ENCODE measurements at regions not wholly inside any gene's neighbourhood (a gene's known extent, or its start where the extent isn't known, plus 50 kb on each side); places are given as distances from the start of the nearest gene placed in this dataset.

DNA sequence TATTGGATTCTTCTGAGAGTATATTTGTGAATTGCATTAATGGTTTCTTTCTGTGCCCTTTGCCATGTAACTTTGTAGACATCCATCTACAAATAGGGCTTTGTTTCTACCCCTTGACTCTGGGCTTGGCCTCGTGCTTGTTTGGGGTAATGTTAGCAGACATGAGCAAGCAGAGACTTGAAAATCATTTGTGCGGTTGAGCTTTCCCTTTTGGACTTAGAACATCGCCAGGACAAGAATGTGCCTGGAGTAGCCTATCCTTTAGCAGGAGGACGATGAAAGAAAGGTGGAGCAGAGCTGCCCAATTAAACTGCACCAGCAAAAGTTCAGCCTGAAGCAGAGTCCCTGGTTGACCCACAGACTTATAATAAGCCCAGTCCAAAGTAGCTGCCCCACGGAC is 785.9 kb downstream of the EPHA4 start:
- Histone ChIP-seq H3K27ac (no peak overlapping the region), H3K36me3 (no peaks in the 10 kb centered on the region), H3K4me3 (no peak overlapping the region), H3K9me3 (no peaks in the 10 kb centered on the region), H3K4me1 (no peaks in the 10 kb centered on the region), H3K27me3 (replicated peaks in 1 of 7) (no peaks in the 10 kb centered on the region)
- 81 to 91% (median 87%) methylated on average over 5 of the region's 5 CpGs for WGBS, 5 donors
- intact Hi-C loops (cut with DNase I; ENCODE audit: low total_unique reads): no loop called here
- TF ChIP-seq, protein P1, sequence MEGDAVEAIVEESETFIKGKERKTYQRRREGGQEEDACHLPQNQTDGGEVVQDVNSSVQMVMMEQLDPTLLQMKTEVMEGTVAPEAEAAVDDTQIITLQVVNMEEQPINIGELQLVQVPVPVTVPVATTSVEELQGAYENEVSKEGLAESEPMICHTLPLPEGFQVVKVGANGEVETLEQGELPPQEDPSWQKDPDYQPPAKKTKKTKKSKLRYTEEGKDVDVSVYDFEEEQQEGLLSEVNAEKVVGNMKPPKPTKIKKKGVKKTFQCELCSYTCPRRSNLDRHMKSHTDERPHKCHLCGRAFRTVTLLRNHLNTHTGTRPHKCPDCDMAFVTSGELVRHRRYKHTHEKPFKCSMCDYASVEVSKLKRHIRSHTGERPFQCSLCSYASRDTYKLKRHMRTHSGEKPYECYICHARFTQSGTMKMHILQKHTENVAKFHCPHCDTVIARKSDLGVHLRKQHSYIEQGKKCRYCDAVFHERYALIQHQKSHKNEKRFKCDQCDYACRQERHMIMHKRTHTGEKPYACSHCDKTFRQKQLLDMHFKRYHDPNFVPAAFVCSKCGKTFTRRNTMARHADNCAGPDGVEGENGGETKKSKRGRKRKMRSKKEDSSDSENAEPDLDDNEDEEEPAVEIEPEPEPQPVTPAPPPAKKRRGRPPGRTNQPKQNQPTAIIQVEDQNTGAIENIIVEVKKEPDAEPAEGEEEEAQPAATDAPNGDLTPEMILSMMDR (IDR thresholded peaks at IDR 0.05 in 8 of 11, conservative IDR thresholded peaks at IDR 0.05 in 3 of 11): no peak
- TF ChIP-seq POLR2AphosphoS5 (IDR thresholded peaks at IDR 0.05) (no peak), POLR2A (IDR thresholded peaks at IDR 0.05) (no peak)
- no peak for DNase-seq

DNA sequence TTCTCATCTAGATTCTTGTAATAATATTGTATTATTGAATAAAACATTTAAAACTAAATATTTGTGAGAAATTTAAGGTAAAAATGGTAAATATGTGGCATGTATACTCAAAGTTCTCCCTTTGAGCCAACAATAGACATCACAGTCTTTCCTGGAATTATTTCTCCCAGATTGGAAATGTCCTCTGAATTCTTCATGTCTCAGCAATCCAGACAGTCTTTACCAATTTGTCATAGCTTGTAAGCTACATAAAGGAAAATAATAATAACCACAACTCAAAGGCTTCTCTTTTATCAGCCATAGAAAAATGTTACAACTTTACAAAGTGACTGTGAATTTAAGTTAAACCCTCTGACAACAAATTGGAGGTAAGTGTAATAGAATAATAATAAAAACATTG is 784.9 kb downstream of the EPHA4 start:
- H3K4me1 ChIP-seq: no peaks in the 10 kb centered on the region
- no peak for DNase-seq
- no peaks in the 10 kb centered on the region for H3K27me3 ChIP-seq (replicated peaks in 1 of 7)
- intact Hi-C loops (cut with DNase I; ENCODE audit: low total_unique reads): no loop called here
- H3K4me3 ChIP-seq: no peak overlapping the region
- H3K27ac ChIP-seq: no peak overlapping the region
- H3K36me3 ChIP-seq: no peaks in the 10 kb centered on the region
- TF ChIP-seq POLR2AphosphoS5 (IDR thresholded peaks at IDR 0.05) (no peak), POLR2A (IDR thresholded peaks at IDR 0.05) (no peak)
- TF ChIP-seq, protein P1 (IDR thresholded peaks at IDR 0.05 in 8 of 11, conservative IDR thresholded peaks at IDR 0.05 in 3 of 11): no peak
- no peaks in the 10 kb centered on the region for H3K9me3 ChIP-seq

DNA sequence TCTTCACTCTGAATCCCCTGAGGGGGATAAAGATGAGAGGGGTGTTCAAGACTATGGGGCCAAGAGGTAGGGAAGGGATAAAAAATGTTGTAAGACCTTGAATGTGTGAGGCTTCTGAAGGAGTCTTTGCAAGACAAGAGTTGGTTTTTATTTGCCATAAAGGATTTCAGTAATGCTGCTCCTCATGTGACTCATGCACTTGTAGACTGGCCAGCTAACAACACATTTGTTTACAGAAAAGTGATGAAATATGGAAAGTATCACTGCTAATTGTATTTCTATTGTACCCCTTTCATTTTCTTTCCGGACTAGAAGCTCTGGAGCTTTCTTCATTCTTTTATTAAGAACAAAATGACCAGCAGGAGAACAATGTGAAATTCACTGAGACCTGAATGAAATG is 782.1 kb downstream of the EPHA4 start:
- intact Hi-C loops (cut with DNase I; ENCODE audit: low total_unique reads): no loop called here
- Histone ChIP-seq H3K4me3 (no peak overlapping the region), H3K4me1 (no peaks in the 10 kb centered on the region), H3K36me3 (no peaks in the 10 kb centered on the region), H3K27ac (no peak overlapping the region), H3K9me3 (peaks cover 0 to 3% (median 0%) of the 10 kb centered on the region in 8 donors), H3K27me3 (replicated peaks in 1 of 7) (no peaks in the 10 kb centered on the region)
- no peak for DNase-seq
- 72 to 84% (median 74%) methylated on average over 1 of the region's 1 CpG for WGBS, 5 donors
- TF ChIP-seq POLR2A (IDR thresholded peaks at IDR 0.05) (no peak), POLR2AphosphoS5 (IDR thresholded peaks at IDR 0.05) (no peak)
- TF ChIP-seq, protein P1 (IDR thresholded peaks at IDR 0.05 in 8 of 11, conservative IDR thresholded peaks at IDR 0.05 in 3 of 11): no peak

DNA sequence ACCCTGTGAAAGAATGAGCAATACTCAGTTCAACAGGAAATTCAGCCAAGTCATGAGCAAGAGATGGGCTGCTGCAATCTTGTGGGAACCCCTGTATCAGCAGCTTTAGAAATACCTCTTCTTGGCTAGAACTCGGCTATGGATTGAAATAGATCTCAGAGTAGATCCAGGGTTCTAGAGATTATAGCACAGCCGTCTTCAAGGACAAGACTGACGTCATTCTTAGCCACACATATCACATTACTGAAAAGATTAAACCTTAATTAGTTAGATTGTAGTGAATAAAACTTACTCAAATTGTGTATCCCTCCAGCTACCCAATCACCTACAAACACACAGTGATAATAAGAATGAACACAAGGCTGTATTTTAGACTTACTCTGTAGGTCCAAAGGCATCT is 776.4 kb downstream of the EPHA4 start:
- WGBS, 5 donors: 73 to 87% (median 82%) methylated on average over 3 of the region's 3 CpGs
- no peaks in the 10 kb centered on the region for H3K4me1 ChIP-seq
- H3K9me3 ChIP-seq: peaks cover 0 to 3% (median 0%) of the 10 kb centered on the region in 8 donors
- H3K27me3 ChIP-seq (replicated peaks in 1 of 7): no peaks in the 10 kb centered on the region
- no peak for TF ChIP-seq POLR2A (IDR thresholded peaks at IDR 0.05)
- no peak overlapping the region for H3K4me3 ChIP-seq
- H3K36me3 ChIP-seq: no peaks in the 10 kb centered on the region
- no peak overlapping the region for H3K27ac ChIP-seq
- no peak for DNase-seq
- intact Hi-C loops (cut with DNase I; ENCODE audit: low total_unique reads): no loop called here

DNA sequence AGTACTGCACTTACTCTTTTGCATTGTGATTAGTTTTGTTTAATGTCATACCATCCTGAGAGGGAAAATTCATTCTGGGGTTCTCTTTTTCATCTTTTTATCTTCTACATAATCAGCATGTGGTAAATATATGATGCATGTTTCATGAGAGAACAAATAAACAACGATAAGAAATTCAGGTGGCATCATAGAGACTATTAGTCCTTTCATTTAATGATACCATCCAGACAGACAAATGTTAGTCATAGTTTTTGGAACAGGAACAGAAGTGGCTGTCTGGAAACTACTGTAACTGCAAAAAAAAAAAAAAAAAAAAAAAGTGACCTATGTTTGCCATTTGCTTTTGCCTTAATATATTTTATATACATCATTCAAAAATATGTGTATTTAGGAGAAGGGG is 761.0 kb downstream of the EPHA4 start:
- no peaks in the 10 kb centered on the region for H3K9me3 ChIP-seq
- H3K4me3 ChIP-seq: no peak overlapping the region
- no peaks in the 10 kb centered on the region for H3K4me1 ChIP-seq
- no peak for TF ChIP-seq POLR2AphosphoS5 (IDR thresholded peaks at IDR 0.05)
- TF ChIP-seq, protein P1 (IDR thresholded peaks at IDR 0.05 in 8 of 11, conservative IDR thresholded peaks at IDR 0.05 in 3 of 11): no peak
- no peak for TF ChIP-seq POLR2A (IDR thresholded peaks at IDR 0.05)
- no peaks in the 10 kb centered on the region for H3K36me3 ChIP-seq
- H3K27ac ChIP-seq: no peak overlapping the region
- DNase-seq: no peak
- 59 to 90% (median 74%) methylated on average over 1 of the region's 1 CpG for WGBS, 5 donors
- intact Hi-C loops (cut with DNase I; ENCODE audit: low total_unique reads): no loop called here
- H3K27me3 ChIP-seq (replicated peaks in 1 of 7): no peaks in the 10 kb centered on the region
